Trophoblast cell (in vitro differentiated cells and primary cell): ENCODE measurements at regions not wholly inside any gene's neighbourhood (a gene's known extent, or its start where the extent isn't known, plus 50 kb on each side); places are given as distances from the start of the nearest gene placed in this dataset.

Source experiments
- DNase-seq, 2 donors: peaks; one replicate each; pipeline ENCODE4 v3.0.0-alpha.2; 2016
- H2AFZ ChIP-seq: 2 replicates; pipeline ENCODE4 v1.6.1; 2013; ENCODE audit warnings: low read length, moderate library complexity, mild to moderate bottlenecking; ENCODE audit not compliant: insufficient read depth, poor library complexity
- H2AK5ac ChIP-seq: 2 replicates; pipeline ENCODE4 v1.6.1; 2013; ENCODE audit warnings: mild to moderate bottlenecking, low read length
- H2BK120ac ChIP-seq: 2 replicates; pipeline ENCODE4 v1.6.1; 2013; ENCODE audit warnings: low read length, mild to moderate bottlenecking, moderate library complexity; ENCODE audit not compliant: insufficient read depth, poor library complexity
- H2BK12ac ChIP-seq: 2 replicates; pipeline ENCODE4 v1.6.1; 2013; ENCODE audit warnings: mild to moderate bottlenecking, low read length, moderate library complexity
- H2BK5ac ChIP-seq: 2 replicates; pipeline ENCODE4 v1.6.1; 2013; ENCODE audit warnings: low read length, low read depth, moderate library complexity, mild to moderate bottlenecking; ENCODE audit not compliant: poor library complexity
- H3K14ac ChIP-seq: 2 replicates; pipeline ENCODE4 v1.6.1; 2013; ENCODE audit warnings: mild to moderate bottlenecking, low read length
- H3K18ac ChIP-seq: 2 replicates; pipeline ENCODE4 v1.6.1; 2013; ENCODE audit warnings: mild to moderate bottlenecking, low read length
- H3K23ac ChIP-seq: 2 replicates; pipeline ENCODE4 v1.6.1; 2013; ENCODE audit warnings: low read length
- H3K27ac ChIP-seq: 2 replicates; pipeline ENCODE4 v1.5.1; 2013; ENCODE audit warnings: low read depth, mild to moderate bottlenecking, inconsistent platforms, low read length, moderate library complexity
- H3K27me3 ChIP-seq: 2 replicates; pipeline ENCODE4 v1.6.1; 2013; ENCODE audit warnings: inconsistent platforms, mild to moderate bottlenecking, low read length, moderate library complexity; ENCODE audit not compliant: insufficient read depth
- H3K36me3 ChIP-seq, 2 experiments: 1 replicate in 1 of 2; 2 replicates in 1 of 2; pipeline ENCODE4 v1.6.1; 2013; ENCODE audit warnings: low read length in 2 of 2, mild to moderate bottlenecking in 2 of 2, moderate library complexity in 1 of 2; ENCODE audit not compliant: insufficient read depth in 2 of 2, control insufficient read depth in 1 of 2
- H3K4ac ChIP-seq: 2 replicates; pipeline ENCODE4 v1.6.1; 2013; ENCODE audit warnings: low read depth, mild to moderate bottlenecking, low read length, moderate library complexity
- H3K4me1 ChIP-seq, 2 experiments: 1 replicate in 1 of 2; 2 replicates in 1 of 2; pipeline ENCODE4 v1.6.1; 2013; ENCODE audit warnings: low read length in 2 of 2, mild to moderate bottlenecking in 2 of 2, moderate library complexity in 1 of 2; ENCODE audit not compliant: insufficient read depth in 2 of 2, control insufficient read depth in 1 of 2
- H3K4me2 ChIP-seq: 2 replicates; pipeline ENCODE4 v1.6.1; 2013; ENCODE audit warnings: inconsistent platforms, mild to moderate bottlenecking, low read length, moderate library complexity
- H3K4me3 ChIP-seq: 2 replicates; pipeline ENCODE4 v1.5.1; 2013; ENCODE audit warnings: mild to moderate bottlenecking, low read depth, low read length, inconsistent platforms
- H3K79me1 ChIP-seq: one replicate; pipeline ENCODE4 v1.6.1; 2013; ENCODE audit warnings: low read length
- H3K79me2 ChIP-seq: 2 replicates; pipeline ENCODE4 v1.6.1; 2013; ENCODE audit warnings: low read length, mild to moderate bottlenecking; ENCODE audit not compliant: control insufficient read depth, insufficient read depth, poor library complexity
- H3K9ac ChIP-seq: 2 replicates; pipeline ENCODE4 v1.6.1; 2013; ENCODE audit warnings: mild to moderate bottlenecking, low read length
- H3K9me3 ChIP-seq: 2 replicates; pipeline ENCODE4 v1.6.1; 2013; ENCODE audit warnings: low read depth, mild to moderate bottlenecking, control low read depth, inconsistent platforms, low read length; ENCODE audit not compliant: insufficient read depth
- H4K12ac ChIP-seq: 2 replicates; pipeline ENCODE4 v1.6.1; 2013; ENCODE audit warnings: low read depth, mild to moderate bottlenecking, low read length, moderate library complexity
- H4K8ac ChIP-seq: 2 replicates; pipeline ENCODE4 v1.6.1; 2013; ENCODE audit warnings: low read depth, mild to moderate bottlenecking, low read length, moderate library complexity
- H4K91ac ChIP-seq: one replicate; pipeline ENCODE4 v1.6.1; 2013; ENCODE audit warnings: low read depth, mild to moderate bottlenecking, low read length, moderate library complexity
- WGBS: extraction: QIAGEN DNeasy Blood & Tissue Kit; methylation state at CpG from one replicate; pipeline ENCODE4 v1.1.7; 2013; ENCODE audit warnings: missing lambda C conversion rate; ENCODE audit not compliant: insufficient read length, insufficient coverage; ENCODE audit errors: extremely low coverage; 5-methylcytosine and 5-hydroxymethylcytosine counted together

DNA sequence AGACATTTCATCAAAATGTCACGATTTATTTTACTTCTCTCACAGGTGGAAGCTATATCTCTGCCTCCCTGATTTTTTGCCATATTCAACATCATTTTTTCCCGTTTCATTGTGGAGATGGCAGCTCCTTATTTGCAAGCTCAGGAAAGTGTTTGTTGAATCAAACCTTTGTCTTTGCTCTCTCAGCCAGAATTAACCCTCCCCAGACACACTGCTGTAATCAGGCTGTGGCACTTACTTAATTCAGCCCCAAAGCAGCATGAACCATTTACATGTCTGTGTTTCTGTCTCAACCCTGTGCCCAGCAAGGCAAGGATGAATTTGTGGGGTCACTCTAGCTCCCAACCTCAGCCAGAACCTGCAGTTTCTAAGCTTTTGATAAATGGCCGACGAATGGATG is 397.2 kb downstream of the TCERG1L start:
- no CpG with 5 or more reads among the region's 4 CpGs for WGBS
- Histone ChIP-seq H3K4me2 (no peak overlapping the region), H4K8ac (no peak overlapping the region)

DNA sequence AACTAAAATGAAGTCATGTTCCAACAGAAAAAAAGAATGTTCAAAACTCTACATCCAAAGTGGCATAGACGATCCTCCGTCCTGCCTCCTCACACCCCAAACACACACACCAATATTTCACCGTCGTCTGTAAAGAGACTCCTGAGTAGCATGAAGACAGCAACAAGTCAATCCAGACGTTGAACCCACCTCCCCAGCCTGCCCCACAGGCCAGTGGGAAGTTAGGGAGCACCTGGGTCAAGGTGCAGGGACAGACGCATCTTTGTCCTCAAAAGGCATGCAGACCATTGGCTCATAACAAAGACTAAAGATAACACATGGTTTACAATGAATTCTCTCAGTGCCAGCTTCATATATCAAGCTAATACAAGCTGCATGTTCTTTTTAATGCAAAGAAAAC is 396.5 kb downstream of the TCERG1L start:
- no peak overlapping the region for H3K23ac ChIP-seq
- no peak overlapping the region for H2BK120ac ChIP-seq
- DNase-seq, result no peak
- H3K14ac ChIP-seq, result no peak overlapping the region
- H2BK12ac ChIP-seq, result no peak overlapping the region
- H4K12ac ChIP-seq, result no peak overlapping the region
- no peak overlapping the region for H3K4ac ChIP-seq
- no peak overlapping the region for H3K4me2 ChIP-seq
- no peaks in the 10 kb centered on the region for H3K79me1 ChIP-seq
- H3K27ac ChIP-seq, result no peak overlapping the region
- no peak overlapping the region for H2AFZ ChIP-seq
- no peak overlapping the region for H2AK5ac ChIP-seq
- WGBS, result no CpG with 5 or more reads among the region's 6 CpGs
- H3K9ac ChIP-seq, result no peak overlapping the region
- H3K9me3 ChIP-seq, result peaks cover 2% of the 10 kb centered on the region
- H3K4me3 ChIP-seq, result no peak overlapping the region
- no peaks in the 10 kb centered on the region for H3K36me3 ChIP-seq
- no peaks in the 10 kb centered on the region for H3K79me2 ChIP-seq
- peaks cover 0 to 3% of the 10 kb centered on the region in 2 experiments for H3K4me1 ChIP-seq
- H4K91ac ChIP-seq, result no peak overlapping the region
- no peak overlapping the region for H3K18ac ChIP-seq
- no peaks in the 10 kb centered on the region for H3K27me3 ChIP-seq
- H2BK5ac ChIP-seq, result no peak overlapping the region
- H4K8ac ChIP-seq, result no peak overlapping the region

More for the DNA sequence above, 397.2 kb downstream of the TCERG1L start:
- H3K27me3 ChIP-seq, result no peaks in the 10 kb centered on the region
- H3K18ac ChIP-seq, result no peak overlapping the region
- no peak for DNase-seq
- no peak overlapping the region for H3K4me3 ChIP-seq
- H2BK12ac ChIP-seq, result no peak overlapping the region
- no peaks in the 10 kb centered on the region for H3K79me1 ChIP-seq
- H3K36me3 ChIP-seq, result no peaks in the 10 kb centered on the region
- H4K12ac ChIP-seq, result no peak overlapping the region
- no peak overlapping the region for H3K14ac ChIP-seq
- H3K23ac ChIP-seq, result no peak overlapping the region
- no peak overlapping the region for H3K27ac ChIP-seq
- H4K91ac ChIP-seq, result no peak overlapping the region
- H3K9me3 ChIP-seq, result peaks cover 2% of the 10 kb centered on the region
- peaks cover 0 to 3% of the 10 kb centered on the region in 2 experiments for H3K4me1 ChIP-seq
- H2BK120ac ChIP-seq, result no peak overlapping the region
- no peak overlapping the region for H2AFZ ChIP-seq
- no peak overlapping the region for H3K9ac ChIP-seq
- no peak overlapping the region for H3K4ac ChIP-seq
- no peaks in the 10 kb centered on the region for H3K79me2 ChIP-seq
- no peak overlapping the region for H2BK5ac ChIP-seq
- no peak overlapping the region for H2AK5ac ChIP-seq

DNA sequence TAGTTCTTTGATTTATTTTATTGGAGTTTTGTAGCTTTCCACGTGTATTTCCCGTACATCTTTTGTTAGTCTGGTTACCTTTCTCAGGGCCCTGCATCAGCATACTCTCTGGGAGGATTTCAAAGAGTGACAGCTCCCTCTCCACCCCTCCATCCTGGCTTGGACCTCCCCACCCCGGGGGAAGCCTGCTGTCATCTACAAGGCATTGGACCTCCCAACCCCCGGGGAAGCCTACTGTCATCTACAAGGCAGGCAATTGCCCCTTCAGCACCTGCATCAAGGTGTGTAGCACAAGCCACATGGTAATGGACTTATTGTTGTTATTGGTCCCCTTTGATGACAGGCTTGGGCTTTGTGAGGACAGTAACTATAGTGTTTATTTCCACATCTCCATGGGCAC is 390.1 kb downstream of the TCERG1L start:
- no peak overlapping the region for H4K8ac ChIP-seq
- no peak overlapping the region for H2BK5ac ChIP-seq
- DNase-seq, result no peak
- H3K79me1 ChIP-seq, result no peaks in the 10 kb centered on the region
- H3K9ac ChIP-seq, result no peak overlapping the region
- H3K9me3 ChIP-seq, result peaks cover 5% of the 10 kb centered on the region
- no peak overlapping the region for H2BK12ac ChIP-seq
- H3K4me3 ChIP-seq, result peak overlapping the region; percentile 7
- no peaks in the 10 kb centered on the region for H3K4me1 ChIP-seq
- H3K23ac ChIP-seq, result no peak overlapping the region
- WGBS, result no CpG with 5 or more reads among the region's 4 CpGs
- H4K12ac ChIP-seq, result no peak overlapping the region
- H3K4ac ChIP-seq, result no peak overlapping the region
- H3K18ac ChIP-seq, result no peak overlapping the region
- no peak overlapping the region for H3K14ac ChIP-seq
- no peak overlapping the region for H2BK120ac ChIP-seq
- H3K27me3 ChIP-seq, result no peaks in the 10 kb centered on the region
- H2AFZ ChIP-seq, result no peak overlapping the region
- H2AK5ac ChIP-seq, result no peak overlapping the region
- no peaks in the 10 kb centered on the region for H3K79me2 ChIP-seq
- H3K4me2 ChIP-seq, result no peak overlapping the region
- H4K91ac ChIP-seq, result no peak overlapping the region
- H3K27ac ChIP-seq, result no peak overlapping the region
- H3K36me3 ChIP-seq, result no peaks in the 10 kb centered on the region

DNA sequence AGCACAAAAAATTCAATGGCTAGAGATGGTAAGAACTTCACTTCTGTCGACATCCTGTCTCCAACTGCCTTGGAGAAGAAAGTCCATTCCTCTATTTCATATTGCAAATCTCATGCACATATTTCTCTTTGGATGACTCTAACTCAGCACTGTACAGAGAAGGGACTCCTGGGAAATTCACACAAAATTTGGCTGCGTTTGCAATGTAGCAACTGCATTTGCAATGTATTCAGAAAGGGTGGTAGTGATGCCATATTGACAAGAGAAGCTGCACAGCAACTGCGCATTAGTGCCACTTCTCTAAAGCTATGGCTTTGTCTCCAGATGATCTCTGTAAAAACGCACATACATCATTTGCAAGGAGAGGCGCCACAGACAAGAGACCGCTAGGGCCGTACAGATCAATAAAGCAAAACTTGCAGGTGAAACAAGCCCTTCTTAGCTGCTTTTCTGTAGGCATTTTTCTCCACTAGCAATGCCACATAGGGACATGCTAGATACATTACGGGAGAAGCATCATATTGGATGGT is 389.5 kb downstream of the TCERG1L start:
- Histone ChIP-seq H3K27ac (no peak overlapping the region), H3K4ac (no peak overlapping the region), H3K79me1 (no peaks in the 10 kb centered on the region), H3K4me3 (no peak overlapping the region), H2AFZ (no peak overlapping the region), H3K18ac (no peak overlapping the region), H2BK5ac (no peak overlapping the region), H3K9me3 (peaks cover 5% of the 10 kb centered on the region), H3K14ac (no peak overlapping the region), H2AK5ac (no peak overlapping the region), H3K36me3 (no peaks in the 10 kb centered on the region), H3K79me2 (no peaks in the 10 kb centered on the region), H4K8ac (no peak overlapping the region), H3K23ac (no peak overlapping the region), H2BK12ac (no peak overlapping the region), H4K12ac (no peak overlapping the region), H3K4me1 (no peaks in the 10 kb centered on the region), H3K27me3 (no peaks in the 10 kb centered on the region), H2BK120ac (no peak overlapping the region), H4K91ac (no peak overlapping the region), H3K4me2 (no peak overlapping the region), H3K9ac (no peak overlapping the region)
- DNase-seq, result no peak
- WGBS, result no CpG with 5 or more reads among the region's 8 CpGs
